BJ (cell line): ENCODE measurements at regions not wholly inside any gene's neighbourhood (a gene's known extent, or its start where the extent isn't known, plus 50 kb on each side); places are given as distances from the start of the nearest gene placed in this dataset.

Source experiments
- CTCF ChIA-PET: fragments of 350-600 bp; formaldehyde crosslinking; extraction: SDS; loops from one replicate; lab custom pipeline; 2021; ENCODE audit warnings: antibody characterized with exemption, inconsistent platforms; lab: Yijun Ruan, JAX
- POLR2A ChIA-PET: fragments of 300-600 bp; sonication (Branson Sonifier 250); formaldehyde crosslinking; extraction: SDS; loops from one replicate; lab custom pipeline; 2021; ENCODE audit warnings: antibody characterized with exemption; lab: Charles Lee
- DNase-seq: peaks from one replicate; pipeline ENCODE4 v3.0.0-alpha.2; 2011; ENCODE audit warnings: low read depth
- H3K27me3 ChIP-seq: 2 replicates; pipeline ENCODE4 v1.6.0; 2011; ENCODE audit warnings: low read length; ENCODE audit not compliant: control insufficient read depth, insufficient read depth
- H3K36me3 ChIP-seq: 2 replicates; pipeline ENCODE4 v1.5.1; 2011; ENCODE audit warnings: low read length; ENCODE audit not compliant: control insufficient read depth, insufficient read depth
- H3K4me3 ChIP-seq: 2 replicates; pipeline ENCODE4 v1.5.1; 2011; ENCODE audit warnings: low read depth, mild to moderate bottlenecking, control low read depth, low read length
- CTCF ChIP-seq: IDR thresholded peaks from 2 replicates; pipeline ENCODE4 v1.5.1; 2011; ENCODE audit warnings: low read depth, mild to moderate bottlenecking, control low read depth, inconsistent platforms, low read length, moderate library complexity; ENCODE audit not compliant: insufficient read depth

GRCh38 chr3:110526777-110527727 is 544.6 kb upstream of the NECTIN3 start:
- ChIA-PET CTCF (interaction anchor here (0.6 to 1.3 kb wide), 2 partner anchors 284 to 413 kb away, joined by 3 read pairs; no protein-coding TSS in a partner anchor), POLR2A (interaction anchor here (1.1 kb wide), 1 partner anchor 9 kb away, joined by 3 read pairs; no protein-coding TSS in a partner anchor)
- no peak for TF ChIP-seq CTCF
- Histone ChIP-seq H3K36me3 (no peaks in the 10 kb centered on the region), H3K27me3 (no peaks in the 10 kb centered on the region), H3K4me3 (no peak overlapping the region)
- peak; percentile 78 for DNase-seq

- no peak for TF ChIP-seq CTCF
- Histone ChIP-seq H3K4me3 (no peak overlapping the region), H3K27me3 (no peaks in the 10 kb centered on the region), H3K36me3 (no peaks in the 10 kb centered on the region)
- CTCF ChIA-PET: no interaction called here
- DNase-seq: no peak
- POLR2A ChIA-PET: no interaction called here
These were observed 543.1 kb upstream of the NECTIN3 start for GRCh38 chr3:110528305-110529121.

- ChIA-PET POLR2A (no interaction called here), CTCF (no interaction called here)
- DNase-seq: no peak
- Histone ChIP-seq H3K27me3 (no peaks in the 10 kb centered on the region), H3K4me3 (no peak overlapping the region), H3K36me3 (no peaks in the 10 kb centered on the region)
- TF ChIP-seq CTCF: no peak
These were observed 540.7 kb upstream of the NECTIN3 start for GRCh38 chr3:110530902-110531301.

GRCh38 chr3:110533089-110533488 is 538.5 kb upstream of the NECTIN3 start:
- H3K4me3 ChIP-seq: no peak overlapping the region
- no peak for TF ChIP-seq CTCF
- ChIA-PET CTCF (no interaction called here), POLR2A (no interaction called here)
- no peaks in the 10 kb centered on the region for H3K27me3 ChIP-seq
- no peaks in the 10 kb centered on the region for H3K36me3 ChIP-seq
- no peak for DNase-seq
